Neural cell (in vitro differentiated cells): ENCODE measurements at regions not wholly inside any gene's neighbourhood (a gene's known extent, or its start where the extent isn't known, plus 50 kb on each side); places are given as distances from the start of the nearest gene placed in this dataset.

ENCODE experiments used
- H2AFZ ChIP-seq: fragments of 200-600, 300-800 bp; sonication (generic), shearing (Covaris generic); 2 replicates; pipeline ENCODE4 v1.6.0; 2014; ENCODE audit warnings: low read depth, mild to moderate bottlenecking, antibody characterized with exemption, low read length, moderate library complexity
- H3F3A ChIP-seq: fragments of 200-600 bp; shearing (Covaris generic); 2 replicates; pipeline ENCODE4 v1.6.1; 2016; ENCODE audit warnings: mild to moderate bottlenecking, moderate library complexity, mixed read lengths, antibody characterized with exemption, low read length; ENCODE audit not compliant: insufficient read depth, poor library complexity, severe bottlenecking
- H3K27ac ChIP-seq: fragments of 200-600, 300-800 bp; sonication (generic), shearing (Covaris generic); 2 replicates; pipeline ENCODE4 v1.5.1; 2014; ENCODE audit warnings: mild to moderate bottlenecking, low read length, moderate library complexity
- H3K27me3 ChIP-seq: fragments of 300-800, 200-600 bp; sonication (generic), shearing (Covaris generic); 2 replicates; pipeline ENCODE4 v1.6.0; 2014; ENCODE audit warnings: mild to moderate bottlenecking, low read depth, low read length, moderate library complexity; ENCODE audit not compliant: insufficient read depth
- H3K36me3 ChIP-seq: fragments of 300-800, 200-600 bp; sonication (generic), shearing (Covaris generic); 2 replicates; pipeline ENCODE4 v1.5.1; 2014; ENCODE audit warnings: mild to moderate bottlenecking, antibody characterized with exemption, low read length, moderate library complexity; ENCODE audit not compliant: insufficient read depth
- H3K4me2 ChIP-seq: fragments of 300-800, 200-600 bp; sonication (generic), shearing (Covaris generic); 2 replicates; pipeline ENCODE4 v1.6.0; 2014; ENCODE audit warnings: mild to moderate bottlenecking, low read length
- H3K4me3 ChIP-seq: fragments of 300-800, 200-600 bp; sonication (generic), shearing (Covaris generic); 2 replicates; pipeline ENCODE4 v1.5.1; 2014; ENCODE audit warnings: mild to moderate bottlenecking, low read length, moderate library complexity
- H3K79me2 ChIP-seq: fragments of 200-600 bp; shearing (Covaris generic); replicated peaks from 2 replicates; pipeline ENCODE4 v1.6.0; 2014; ENCODE audit warnings: mild to moderate bottlenecking, low read length, moderate library complexity; ENCODE audit not compliant: insufficient read depth
- H3K9ac ChIP-seq: fragments of 300-800, 200-600 bp; sonication (generic), shearing (Covaris generic); 2 replicates; pipeline ENCODE4 v1.6.1; 2016; ENCODE audit warnings: mild to moderate bottlenecking, low read length, mixed read lengths
- H3K9me2 ChIP-seq: fragments of 200-600 bp; shearing (Covaris generic); 2 replicates; pipeline ENCODE4 v1.6.1; 2016; ENCODE audit warnings: mild to moderate bottlenecking, low read length, mixed read lengths; ENCODE audit not compliant: insufficient read depth
- H3K9me3 ChIP-seq: fragments of 200-600, 300-800 bp; sonication (generic), shearing (Covaris generic); 2 replicates; pipeline ENCODE4 v1.6.1; 2016; ENCODE audit warnings: mild to moderate bottlenecking, mixed run types, low read length, moderate library complexity, mixed read lengths
- H4K20me1 ChIP-seq: fragments of 200-600 bp; shearing (Covaris generic); 2 replicates; pipeline ENCODE4 v1.6.1; 2016; ENCODE audit warnings: mild to moderate bottlenecking, mixed run types; ENCODE audit not compliant: insufficient read depth
- EP300 ChIP-seq: fragments of 450-650 bp; conservative IDR thresholded peaks from 2 replicates; pipeline ENCODE4 v1.6.1; 2014; ENCODE audit warnings: antibody characterized with exemption, mild to moderate bottlenecking, moderate library complexity; ENCODE audit not compliant: poor library complexity, severe bottlenecking
- EZH2 ChIP-seq: fragments of 200-600, 300-800 bp; shearing (Covaris generic), sonication (generic); IDR thresholded peaks from 2 replicates; pipeline ENCODE4 v1.6.1; 2014; ENCODE audit warnings: antibody characterized with exemption, low read length, borderline replicate concordance, mild to moderate bottlenecking; ENCODE audit not compliant: insufficient read depth, poor library complexity, severe bottlenecking
- MXI1 ChIP-seq: fragments of 450-650 bp; conservative IDR thresholded peaks from 2 replicates; pipeline ENCODE4 v1.6.1; 2014; ENCODE audit warnings: antibody characterized with exemption, mild to moderate bottlenecking; ENCODE audit not compliant: poor library complexity, severe bottlenecking
- POLR2AphosphoS5 ChIP-seq: IDR thresholded peaks from 2 replicates; pipeline ENCODE4 v1.6.1; 2012
- RAD21 ChIP-seq: fragments of 450-650 bp; conservative IDR thresholded peaks from 2 replicates; pipeline ENCODE4 v1.6.1; 2014; ENCODE audit warnings: antibody characterized with exemption, mild to moderate bottlenecking, moderate library complexity
- SMC3 ChIP-seq: fragments of 450-650 bp; conservative IDR thresholded peaks from 2 replicates; pipeline ENCODE4 v1.6.1; 2014; ENCODE audit warnings: antibody characterized with exemption, mild to moderate bottlenecking, moderate library complexity; ENCODE audit not compliant: poor library complexity
- TAF1 ChIP-seq: IDR thresholded peaks from 2 replicates; pipeline ENCODE4 v1.6.1; 2012; ENCODE audit warnings: low read depth
- TF ChIP-seq, protein P1 (sequence below): IDR thresholded peaks from 2 replicates; pipeline ENCODE4 v1.6.1; 2012; ENCODE audit warnings: borderline replicate concordance
- TF ChIP-seq, protein P2 (sequence below): fragments of 450-650 bp; IDR thresholded peaks from 2 replicates; pipeline ENCODE4 v1.5.1; 2014; ENCODE audit warnings: antibody characterized with exemption, mild to moderate bottlenecking, moderate library complexity; ENCODE audit not compliant: poor library complexity, severe bottlenecking

- H3F3A ChIP-seq, result no peaks in the 10 kb centered on the region
- H3K4me2 ChIP-seq, result no peak overlapping the region
- no peak overlapping the region for H3K9ac ChIP-seq
- no peaks in the 10 kb centered on the region for H3K9me3 ChIP-seq
- H3K27ac ChIP-seq, result no peak overlapping the region
- H4K20me1 ChIP-seq, result no peaks in the 10 kb centered on the region
- no peak overlapping the region for H3K4me3 ChIP-seq
- no peaks in the 10 kb centered on the region for H3K36me3 ChIP-seq
- H2AFZ ChIP-seq, result no peak overlapping the region
- no peaks in the 10 kb centered on the region for H3K79me2 ChIP-seq
- TF ChIP-seq EZH2 (no peak), EP300 (no peak), TAF1 (no peak), POLR2AphosphoS5 (no peak), MXI1 (no peak), SMC3 (no peak), RAD21 (no peak)
- TF ChIP-seq, protein P1, sequence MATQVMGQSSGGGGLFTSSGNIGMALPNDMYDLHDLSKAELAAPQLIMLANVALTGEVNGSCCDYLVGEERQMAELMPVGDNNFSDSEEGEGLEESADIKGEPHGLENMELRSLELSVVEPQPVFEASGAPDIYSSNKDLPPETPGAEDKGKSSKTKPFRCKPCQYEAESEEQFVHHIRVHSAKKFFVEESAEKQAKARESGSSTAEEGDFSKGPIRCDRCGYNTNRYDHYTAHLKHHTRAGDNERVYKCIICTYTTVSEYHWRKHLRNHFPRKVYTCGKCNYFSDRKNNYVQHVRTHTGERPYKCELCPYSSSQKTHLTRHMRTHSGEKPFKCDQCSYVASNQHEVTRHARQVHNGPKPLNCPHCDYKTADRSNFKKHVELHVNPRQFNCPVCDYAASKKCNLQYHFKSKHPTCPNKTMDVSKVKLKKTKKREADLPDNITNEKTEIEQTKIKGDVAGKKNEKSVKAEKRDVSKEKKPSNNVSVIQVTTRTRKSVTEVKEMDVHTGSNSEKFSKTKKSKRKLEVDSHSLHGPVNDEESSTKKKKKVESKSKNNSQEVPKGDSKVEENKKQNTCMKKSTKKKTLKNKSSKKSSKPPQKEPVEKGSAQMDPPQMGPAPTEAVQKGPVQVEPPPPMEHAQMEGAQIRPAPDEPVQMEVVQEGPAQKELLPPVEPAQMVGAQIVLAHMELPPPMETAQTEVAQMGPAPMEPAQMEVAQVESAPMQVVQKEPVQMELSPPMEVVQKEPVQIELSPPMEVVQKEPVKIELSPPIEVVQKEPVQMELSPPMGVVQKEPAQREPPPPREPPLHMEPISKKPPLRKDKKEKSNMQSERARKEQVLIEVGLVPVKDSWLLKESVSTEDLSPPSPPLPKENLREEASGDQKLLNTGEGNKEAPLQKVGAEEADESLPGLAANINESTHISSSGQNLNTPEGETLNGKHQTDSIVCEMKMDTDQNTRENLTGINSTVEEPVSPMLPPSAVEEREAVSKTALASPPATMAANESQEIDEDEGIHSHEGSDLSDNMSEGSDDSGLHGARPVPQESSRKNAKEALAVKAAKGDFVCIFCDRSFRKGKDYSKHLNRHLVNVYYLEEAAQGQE, result no peak
- TF ChIP-seq, protein P2, sequence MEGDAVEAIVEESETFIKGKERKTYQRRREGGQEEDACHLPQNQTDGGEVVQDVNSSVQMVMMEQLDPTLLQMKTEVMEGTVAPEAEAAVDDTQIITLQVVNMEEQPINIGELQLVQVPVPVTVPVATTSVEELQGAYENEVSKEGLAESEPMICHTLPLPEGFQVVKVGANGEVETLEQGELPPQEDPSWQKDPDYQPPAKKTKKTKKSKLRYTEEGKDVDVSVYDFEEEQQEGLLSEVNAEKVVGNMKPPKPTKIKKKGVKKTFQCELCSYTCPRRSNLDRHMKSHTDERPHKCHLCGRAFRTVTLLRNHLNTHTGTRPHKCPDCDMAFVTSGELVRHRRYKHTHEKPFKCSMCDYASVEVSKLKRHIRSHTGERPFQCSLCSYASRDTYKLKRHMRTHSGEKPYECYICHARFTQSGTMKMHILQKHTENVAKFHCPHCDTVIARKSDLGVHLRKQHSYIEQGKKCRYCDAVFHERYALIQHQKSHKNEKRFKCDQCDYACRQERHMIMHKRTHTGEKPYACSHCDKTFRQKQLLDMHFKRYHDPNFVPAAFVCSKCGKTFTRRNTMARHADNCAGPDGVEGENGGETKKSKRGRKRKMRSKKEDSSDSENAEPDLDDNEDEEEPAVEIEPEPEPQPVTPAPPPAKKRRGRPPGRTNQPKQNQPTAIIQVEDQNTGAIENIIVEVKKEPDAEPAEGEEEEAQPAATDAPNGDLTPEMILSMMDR, result no peak
- H3K27me3 ChIP-seq, result no peaks in the 10 kb centered on the region
- H3K9me2 ChIP-seq, result no peaks in the 10 kb centered on the region
These were observed 108.0 kb upstream of the KCTD3 start for GRCh38 chr1:215459136-215459535.

GRCh38 chr1:215466361-215466760 lies 100.7 kb upstream of the KCTD3 start:
- Histone ChIP-seq H3F3A (no peaks in the 10 kb centered on the region), H3K4me2 (no peak overlapping the region)

More at GRCh38 chr1:215466361-215466760, 100.7 kb upstream of the KCTD3 start:
- Histone ChIP-seq H3K79me2 (no peaks in the 10 kb centered on the region), H3K9ac (no peak overlapping the region), H3K27me3 (no peaks in the 10 kb centered on the region), H3K27ac (no peak overlapping the region), H3K9me2 (no peaks in the 10 kb centered on the region), H3K9me3 (no peaks in the 10 kb centered on the region), H3K36me3 (no peaks in the 10 kb centered on the region), H2AFZ (no peak overlapping the region), H4K20me1 (no peaks in the 10 kb centered on the region), H3K4me3 (no peak overlapping the region)
- TF ChIP-seq MXI1, result no peak
- TF ChIP-seq, protein P1, result no peak
- no peak for TF ChIP-seq EZH2
- no peak for TF ChIP-seq RAD21
